ENCODE measurements at regions not wholly inside any gene's neighbourhood (a gene's known extent, or its start where the extent isn't known, plus 50 kb on each side); places are given as distances from the start of the nearest gene placed in this dataset.
"Not testable (repeated sequence)": the region's sequence is repeated elsewhere in the genome, so short reads cannot be mapped to it uniquely, and the experiment has no call there.

DNA sequence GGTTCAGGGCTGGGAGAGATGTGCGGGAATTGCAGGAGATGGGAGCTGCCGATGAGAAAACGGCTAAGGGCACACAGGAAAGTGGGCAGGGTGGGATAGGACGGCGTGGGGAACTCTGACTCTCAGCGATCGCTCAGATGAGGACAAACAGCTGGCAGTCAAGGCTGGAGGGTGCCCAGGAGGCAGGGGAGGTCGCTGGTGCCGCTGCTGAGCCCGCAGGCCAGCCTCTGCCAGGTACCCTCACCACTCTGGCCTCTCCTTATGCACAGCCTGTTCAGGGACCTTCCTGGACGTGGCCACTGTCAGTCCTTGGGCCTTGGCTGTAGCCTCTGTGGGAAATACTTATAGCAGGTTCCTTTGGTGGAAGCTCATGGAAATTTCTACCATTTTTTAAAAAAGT, 308.6 kb downstream of the TEX29 start:
- no peak for DNase-seq

DNA sequence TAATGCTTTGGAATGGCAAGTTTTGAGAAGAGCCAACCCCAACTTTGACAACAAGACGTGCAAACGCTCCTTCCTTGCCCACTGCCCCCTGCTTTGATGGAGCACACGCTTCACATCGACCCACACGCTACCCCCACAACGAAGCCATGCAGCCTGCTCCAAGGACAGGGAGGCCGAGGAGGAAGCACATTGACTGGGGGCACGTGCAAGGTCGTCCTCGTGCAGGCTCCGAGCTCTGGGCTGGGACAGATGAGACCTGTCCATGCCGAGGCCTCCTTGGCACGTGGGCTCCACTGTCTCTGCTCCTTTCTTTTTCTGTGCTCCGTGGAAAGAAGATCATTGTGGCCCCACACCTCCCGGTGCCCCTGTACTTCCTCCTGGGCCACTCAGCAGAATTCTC, 309.0 kb downstream of the TEX29 start:
- DNase-seq = no peak

DNA sequence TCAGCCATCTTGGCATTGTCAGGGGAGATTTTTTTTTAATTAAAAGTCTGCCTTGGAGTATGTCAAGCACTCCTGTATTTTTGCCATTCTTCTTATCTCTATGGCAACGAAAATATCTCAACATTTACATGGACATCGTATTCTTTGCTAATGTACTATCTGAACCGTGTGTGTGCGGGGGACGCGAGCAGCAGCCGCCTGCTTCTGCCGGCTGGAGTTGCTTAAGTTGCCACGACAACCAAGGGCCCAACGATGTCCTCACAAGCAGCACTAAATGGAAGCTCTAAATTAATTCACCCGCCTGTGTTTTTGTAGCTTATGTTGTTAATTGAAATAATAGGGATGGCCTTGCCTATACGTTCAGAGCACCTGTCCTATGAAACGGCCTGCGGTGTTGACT, 309.5 kb downstream of the TEX29 start:
- DNase-seq = no peak

DNA sequence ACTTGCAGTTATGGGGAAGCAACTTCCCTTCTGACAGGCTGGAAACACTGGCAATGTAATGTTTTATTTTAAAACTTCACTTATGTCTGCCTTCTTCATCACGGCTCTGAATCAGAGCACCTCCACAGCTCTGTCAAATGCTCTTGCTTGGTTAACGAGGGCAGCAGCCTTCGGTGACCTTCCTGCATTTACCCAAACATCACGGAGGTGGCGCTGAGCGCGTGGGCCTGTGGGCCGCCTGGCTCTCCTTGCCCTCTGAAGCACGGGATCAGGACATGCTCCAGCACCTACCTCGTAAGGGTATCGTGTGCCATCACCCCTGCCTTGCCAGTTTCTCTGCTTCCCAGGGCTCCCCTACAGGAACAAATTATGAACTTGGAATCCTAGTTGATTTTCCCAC, 310.0 kb downstream of the TEX29 start:
- no peak for DNase-seq

DNA sequence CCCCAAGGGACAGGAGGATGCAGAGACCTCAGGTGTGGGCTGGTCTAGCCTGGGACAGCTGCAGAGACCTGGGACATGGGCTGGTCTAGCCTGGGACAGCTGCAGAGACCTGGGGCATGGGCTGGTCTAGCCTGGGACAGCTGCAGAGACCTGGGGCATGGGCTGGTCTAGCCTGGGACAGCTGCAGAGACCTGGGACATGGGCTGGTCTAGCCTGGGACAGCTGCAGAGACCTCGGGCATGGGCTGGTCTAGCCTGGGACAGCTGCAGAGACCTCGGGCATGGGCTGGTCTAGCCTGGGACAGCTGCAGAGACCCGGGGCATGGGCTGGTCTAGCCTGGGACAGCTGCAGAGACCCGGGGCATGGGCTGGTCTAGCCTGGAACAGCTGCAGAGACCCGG, 310.8 kb downstream of the TEX29 start:
- not testable (repeated sequence) for DNase-seq

DNA sequence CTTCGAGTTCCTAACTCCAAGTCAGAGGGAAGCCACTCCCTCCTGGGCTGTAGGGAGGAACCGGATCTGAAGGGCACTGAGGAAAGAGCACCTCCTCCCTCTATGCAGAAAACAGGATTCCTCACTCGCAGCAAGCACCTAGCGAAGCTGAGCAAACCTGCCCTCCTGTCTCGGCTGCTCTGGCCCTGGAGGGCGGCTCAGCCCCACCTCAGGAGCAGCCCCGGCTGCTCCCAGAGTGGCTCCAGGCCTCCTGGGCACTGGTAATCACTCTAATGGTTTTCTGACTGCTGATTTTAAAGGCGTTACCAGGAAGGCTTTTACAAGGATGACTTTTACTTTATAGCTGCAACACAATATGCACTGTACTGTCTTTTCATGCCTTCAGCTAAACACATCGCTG, 312.5 kb downstream of the TEX29 start:
- no peak for DNase-seq

DNA sequence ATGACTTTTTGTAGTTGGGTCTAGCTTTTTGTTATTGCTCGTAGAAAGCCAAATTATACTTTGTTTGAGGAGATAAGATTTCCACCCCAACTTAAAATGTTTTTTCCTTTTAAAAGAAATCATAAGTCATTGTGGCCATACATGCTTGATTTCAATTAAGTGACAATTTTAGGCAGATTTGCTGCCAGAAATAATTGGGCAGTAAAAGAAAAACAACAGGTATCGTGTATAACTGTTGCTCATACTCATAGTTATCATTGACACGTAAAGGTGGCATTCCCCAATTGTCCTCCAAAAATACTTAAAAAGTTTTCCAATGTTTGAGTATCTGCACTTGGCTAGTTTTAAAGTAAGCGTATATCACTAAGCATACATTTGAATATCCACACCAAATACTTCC, 313.0 kb downstream of the TEX29 start:
- no peak for DNase-seq

DNA sequence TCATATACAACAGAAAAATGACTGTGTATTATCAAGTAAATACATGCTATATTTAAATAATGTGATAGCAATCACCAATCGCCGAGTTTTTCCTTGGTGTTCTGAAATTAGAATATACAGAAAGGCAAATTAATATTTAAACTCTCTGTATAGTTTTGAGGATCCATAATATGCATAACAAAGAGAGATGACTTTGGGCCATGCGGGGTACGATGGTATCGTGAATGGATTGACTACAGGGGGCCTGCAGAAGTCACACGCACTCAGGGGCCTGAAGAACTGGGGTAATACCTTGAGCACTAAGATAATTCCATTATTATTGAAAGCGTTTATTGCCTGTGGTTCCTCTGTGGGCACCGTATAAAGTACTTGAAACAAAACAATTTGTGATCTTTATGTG, 314.0 kb downstream of the TEX29 start:
- no peak for DNase-seq

DNA sequence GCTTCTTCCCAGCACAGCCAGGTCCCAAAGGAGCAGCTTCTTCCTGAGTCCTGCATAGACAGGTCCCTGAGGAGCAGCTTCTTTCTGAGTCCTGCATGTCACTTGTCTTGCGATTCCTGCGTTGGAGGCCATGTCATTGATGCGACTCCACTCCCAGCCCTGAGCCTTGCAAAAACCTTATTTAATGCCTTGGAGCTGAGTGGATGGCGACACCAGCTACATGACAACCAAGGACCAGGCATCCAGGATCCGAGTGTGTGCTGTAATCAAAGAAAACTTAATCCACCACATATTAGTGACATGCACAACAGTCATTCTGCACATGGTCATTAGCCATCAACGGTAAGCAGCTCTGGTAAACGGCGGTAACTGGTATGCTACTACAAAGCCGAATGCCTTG, 315.8 kb downstream of the TEX29 start:
- no peak for DNase-seq

DNA sequence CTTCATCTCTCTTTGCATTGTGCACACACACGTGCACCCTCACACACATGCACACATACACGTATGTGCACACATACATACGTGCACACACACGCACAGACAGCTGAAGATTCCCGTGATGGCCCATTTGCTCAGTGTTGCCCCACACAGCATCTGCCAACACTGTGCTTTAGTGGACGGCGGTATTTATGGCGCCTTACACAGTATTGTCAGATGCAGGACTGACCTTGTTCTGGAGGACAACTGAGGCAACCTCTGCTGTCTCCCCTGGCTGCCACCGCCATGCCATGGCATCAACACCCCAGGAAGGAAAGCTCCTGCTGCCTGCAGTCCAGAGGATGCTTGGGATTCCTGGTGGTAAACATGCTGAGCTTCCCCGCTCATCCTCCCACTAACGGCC, 316.4 kb downstream of the TEX29 start:
- no peak for DNase-seq

DNA sequence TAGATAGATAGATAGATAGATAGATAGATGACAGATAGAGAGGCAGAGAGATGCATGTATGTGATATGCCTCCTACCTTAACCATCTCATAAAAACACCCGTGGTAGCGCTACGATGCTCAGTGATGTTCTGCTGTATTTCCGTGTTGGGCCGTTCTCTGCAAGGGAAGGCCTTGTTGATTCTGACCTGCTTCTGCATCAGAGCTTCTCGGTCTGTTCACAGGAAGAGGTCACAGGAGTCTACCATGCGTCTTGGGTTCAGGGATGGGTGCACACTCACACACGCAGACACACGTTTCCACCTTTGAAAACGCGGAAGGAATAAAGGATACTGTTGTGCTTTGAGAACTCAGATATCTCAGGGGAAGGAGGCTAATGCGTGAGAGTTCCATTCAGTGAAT, 316.9 kb downstream of the TEX29 start:
- DNase-seq = no peak

DNA sequence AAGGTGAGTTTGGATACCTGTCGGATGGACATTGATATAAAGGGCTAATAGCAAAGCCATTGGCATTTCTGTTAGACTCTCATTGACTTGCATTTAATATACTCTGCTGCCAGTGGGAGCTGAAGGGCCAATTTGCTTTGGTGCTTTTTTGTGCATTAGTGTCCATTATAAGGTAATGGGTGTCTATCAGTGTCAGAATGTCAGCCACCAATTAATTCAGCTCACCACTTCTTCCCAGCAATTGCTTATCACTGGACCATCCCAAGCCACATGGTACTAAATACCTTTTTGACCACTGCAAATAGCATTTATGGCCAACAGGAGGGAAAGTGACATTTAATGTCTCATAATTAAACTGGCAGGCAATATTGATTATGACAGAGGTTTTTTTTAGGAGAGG, 317.8 kb downstream of the TEX29 start:
- DNase-seq = no peak

DNA sequence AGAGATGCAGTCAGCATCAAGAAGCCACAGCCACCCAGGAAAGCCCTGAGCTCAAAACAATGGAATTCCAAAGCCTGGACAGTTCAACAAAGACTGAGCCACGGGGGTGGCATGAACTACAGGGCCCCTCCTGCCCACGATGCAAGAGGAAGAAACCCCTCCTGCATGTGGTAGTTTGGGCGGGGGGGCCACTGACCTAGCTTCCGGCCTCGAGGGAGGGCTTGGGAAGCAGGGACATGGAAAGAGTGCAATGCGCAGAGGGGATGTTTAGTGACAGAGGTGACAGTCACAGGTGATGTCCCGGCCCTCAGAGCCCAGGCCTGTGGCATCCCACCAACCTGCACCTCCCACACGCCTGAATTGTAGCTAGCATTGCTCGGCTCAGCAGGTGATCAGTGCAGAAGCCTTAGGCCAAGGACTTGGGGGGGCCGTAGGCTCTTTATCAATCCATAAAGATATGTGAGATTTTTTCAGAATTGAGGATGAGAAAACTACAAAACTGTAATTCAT, 318.8 kb downstream of the TEX29 start:
- no peak for DNase-seq

DNA sequence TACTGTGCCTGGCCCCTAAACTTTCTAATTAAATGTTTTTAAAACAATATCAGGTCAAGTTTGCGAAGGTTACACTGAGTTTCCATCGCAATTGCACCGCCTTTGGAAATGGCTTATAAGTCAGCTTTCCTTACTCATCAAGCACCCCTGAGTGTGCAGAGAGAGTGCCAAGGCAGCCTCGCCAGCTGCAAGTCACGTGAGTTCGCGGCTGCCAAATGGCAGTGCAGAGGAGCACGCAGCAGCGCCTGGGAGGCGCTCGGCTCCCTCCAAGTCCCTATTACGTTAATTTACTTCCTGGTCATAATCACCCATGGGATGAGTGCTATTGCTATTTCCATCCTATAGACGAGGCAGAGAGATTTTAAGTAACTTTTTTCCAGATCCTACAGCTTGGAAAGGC, 319.6 kb downstream of the TEX29 start:
- DNase-seq = no peak

DNA sequence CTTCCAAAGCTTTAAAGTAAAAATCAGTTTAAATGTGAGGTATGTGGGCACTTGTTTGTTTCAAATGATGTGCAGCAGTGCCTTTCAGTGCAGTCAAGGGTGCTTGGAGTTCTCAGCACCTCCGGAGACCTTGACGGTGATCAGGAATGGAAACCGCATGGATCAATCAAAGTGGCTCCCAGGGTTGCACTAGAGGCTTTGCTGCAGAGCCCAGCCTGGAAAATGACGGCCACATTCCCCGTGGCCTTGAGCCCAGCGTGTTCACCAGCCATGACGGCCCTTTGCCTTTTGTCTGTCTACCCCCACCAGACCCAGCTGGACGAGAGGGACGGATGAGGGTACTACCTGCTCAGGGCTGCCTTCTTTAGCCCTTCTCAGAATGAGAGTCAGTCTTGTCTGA, 320.0 kb downstream of the TEX29 start:
- DNase-seq = no peak

DNA sequence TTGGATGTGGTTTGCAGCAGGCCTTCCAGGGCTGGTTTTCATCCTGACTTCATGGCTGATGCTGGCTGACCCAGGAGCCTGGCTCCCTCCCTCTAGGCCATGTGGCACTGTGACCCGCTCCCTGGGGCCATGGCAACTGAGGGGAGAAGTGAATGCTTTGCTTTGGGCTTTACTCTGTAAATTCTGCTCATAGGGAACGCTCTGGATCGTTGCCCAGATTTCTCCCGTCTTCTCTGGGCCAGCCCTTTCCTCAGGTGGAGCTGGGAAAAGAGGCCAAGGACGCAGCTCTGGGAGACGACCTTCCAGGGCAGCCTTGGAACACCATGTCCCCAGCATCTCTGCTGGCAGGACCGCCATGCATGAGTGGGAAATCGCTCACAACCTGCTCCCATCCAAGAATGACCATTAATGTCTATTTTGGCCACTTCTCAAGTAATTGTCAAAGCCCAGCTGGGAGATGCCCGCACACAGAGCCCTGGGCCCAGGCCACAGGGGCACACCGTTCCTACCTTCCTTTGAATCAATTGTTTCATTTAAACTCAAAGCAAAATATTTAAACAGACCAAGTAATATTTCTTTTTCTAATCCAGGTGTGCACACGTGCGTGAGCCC, 321.8 kb downstream of the TEX29 start:
- DNase-seq = no peak

DNA sequence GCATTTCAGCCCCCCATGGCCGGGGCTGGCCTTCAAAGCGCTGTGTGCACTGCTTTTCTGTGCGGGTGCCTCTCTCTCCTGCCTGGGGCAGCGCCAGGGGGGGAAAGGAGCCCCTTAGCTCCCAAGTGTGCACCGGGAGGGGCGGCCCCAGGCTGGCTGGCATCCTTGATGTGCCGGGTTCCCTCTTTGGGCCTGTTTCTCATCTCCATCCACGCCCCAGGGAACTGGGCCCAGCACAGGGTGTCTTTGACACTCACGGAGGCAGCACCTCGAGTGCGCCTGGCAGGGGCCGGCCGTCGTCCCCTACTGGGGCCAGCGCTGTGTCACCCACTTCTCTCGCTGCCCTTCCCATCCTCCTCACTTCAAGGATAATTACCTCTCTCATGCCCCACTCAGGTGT, 324.3 kb downstream of the TEX29 start:
- no peak for DNase-seq

DNA sequence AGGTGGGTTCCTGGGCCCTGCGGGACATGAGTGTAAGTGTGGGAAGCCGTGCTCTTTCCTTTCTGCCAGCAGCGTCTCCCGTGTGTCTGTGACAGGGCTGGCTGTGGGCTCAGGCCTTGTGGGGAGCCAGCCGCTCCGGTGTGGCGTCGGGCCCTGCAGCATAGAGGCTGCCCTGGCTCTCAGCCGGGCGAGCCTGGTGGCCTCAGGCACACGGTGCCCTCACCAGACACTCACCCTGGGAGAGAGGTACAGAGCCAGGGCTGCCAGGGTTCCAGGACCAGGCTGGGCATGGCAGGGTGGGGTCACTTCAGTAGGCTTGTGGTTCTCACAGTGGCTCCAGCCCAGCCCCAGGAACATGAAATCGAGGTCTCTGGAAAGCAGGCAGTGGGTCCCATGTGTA, 324.8 kb downstream of the TEX29 start:
- DNase-seq = no peak

DNA sequence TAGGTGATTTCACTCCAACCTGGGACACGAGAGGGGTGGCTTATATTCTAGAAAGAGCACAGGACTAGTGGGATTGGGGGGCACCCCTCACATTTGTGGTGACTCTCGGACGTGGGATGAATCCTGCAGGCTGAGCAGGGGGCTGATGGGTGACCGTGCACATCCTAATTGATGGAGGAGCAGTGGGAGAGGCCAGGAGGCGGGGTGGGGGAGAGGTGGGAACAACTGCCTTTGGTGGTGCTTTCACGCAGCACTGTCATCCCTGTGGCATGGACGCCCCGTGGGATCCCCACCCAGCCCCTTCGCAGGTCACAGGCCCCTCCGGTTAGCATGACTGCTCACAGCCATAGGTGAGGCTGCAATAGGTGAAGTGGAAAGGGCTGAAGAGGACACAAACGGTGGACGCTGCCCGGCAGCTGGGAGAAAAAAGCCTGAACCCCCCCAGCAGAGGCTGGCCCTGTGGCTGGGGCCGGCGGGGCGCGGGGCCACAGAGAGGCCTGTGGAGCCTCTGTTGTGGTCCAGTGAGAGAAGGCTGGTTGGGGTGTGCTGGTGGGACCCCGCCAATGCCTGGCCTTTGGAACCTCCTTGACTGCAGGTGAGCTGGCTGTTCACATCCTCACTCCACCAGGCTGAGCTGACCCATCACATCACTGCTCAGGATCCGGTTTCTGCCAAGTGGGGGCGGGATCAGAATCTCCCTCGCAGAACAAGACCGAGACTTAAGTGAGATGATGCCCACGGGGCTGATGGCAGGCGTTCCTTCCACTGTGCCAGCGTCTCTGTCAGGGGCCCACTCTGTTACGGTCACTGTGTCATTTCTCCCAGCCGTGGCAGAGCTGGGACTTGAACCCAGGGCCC, 325.4 kb downstream of the TEX29 start:
- DNase-seq = no peak

DNA sequence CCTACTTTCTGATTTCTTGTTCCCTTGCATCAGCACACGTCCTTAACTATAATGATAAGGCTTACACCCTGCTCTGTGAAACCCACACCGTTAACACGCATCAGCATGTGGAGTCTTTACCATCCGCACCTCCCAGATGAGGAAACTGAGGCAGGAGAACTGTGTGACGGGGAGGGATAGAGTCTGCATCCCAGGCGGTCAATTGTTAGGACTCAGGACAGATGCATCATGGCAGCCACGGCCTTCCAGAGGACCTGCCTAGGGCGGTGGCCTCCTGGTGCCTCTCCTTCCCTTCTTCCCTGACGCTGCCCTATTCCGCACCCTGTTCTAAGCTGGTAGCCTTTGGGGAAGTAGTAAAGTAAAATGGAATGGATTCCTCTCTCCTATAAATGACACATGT, 326.0 kb downstream of the TEX29 start:
- no peak for DNase-seq

DNA sequence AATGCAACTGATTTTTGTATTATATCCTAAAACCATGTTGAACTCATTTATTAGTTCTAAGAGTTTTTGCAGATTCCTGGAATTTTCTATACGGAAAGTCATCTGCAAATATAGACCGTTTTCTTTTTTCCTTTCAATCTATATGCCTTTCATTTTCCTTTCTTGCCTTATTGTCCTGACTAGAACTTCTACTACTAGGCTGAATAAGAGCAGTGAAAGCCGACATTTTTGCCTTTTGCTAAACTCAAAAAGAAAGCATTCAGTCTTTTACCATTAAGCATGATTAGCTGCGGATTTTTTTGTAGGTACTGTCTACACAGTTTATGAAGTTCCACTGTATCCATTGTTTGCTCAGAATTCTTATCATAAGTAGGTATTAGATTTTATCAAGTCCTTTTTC, 328.4 kb downstream of the TEX29 start:
- DNase-seq = no peak

DNA sequence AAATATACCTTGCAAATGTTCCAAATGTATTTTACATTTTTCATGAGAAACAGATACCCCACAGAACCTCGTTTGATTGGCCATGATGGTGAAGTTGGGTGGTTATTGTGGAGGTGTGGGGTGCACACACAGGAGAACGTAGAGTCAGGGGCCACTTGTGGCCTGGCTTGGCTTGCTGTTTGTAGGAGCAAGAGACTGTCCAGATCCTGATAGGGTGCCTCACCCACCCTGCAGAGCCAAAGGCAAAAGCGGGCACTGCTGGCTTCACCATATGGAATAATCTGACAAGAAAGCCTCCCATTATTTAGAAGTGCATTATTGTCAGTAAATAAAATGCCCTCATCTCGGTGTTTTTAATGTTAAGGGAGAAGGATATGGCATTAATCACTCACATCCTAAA, 330.2 kb downstream of the TEX29 start:
- no peak for DNase-seq

DNA sequence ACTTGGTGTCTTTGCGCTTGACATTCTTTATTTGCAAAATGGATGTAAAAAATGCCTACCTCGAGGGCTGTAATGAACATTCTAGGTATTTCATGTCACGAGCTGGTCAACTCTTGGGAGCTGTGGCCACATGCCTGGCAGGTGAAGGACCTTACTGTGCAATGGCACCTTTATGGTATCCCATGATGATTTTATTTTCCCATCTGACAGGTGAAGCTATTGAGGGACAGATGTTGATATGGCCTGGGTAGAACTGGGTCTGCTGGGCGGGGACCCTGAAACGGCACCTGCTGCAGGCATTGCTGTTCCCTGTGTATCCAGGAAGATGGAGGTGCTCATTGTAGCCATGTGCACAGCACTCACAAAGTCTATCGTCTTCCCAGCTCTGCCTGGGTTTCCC, 332.2 kb downstream of the TEX29 start:
- DNase-seq = no peak

DNA sequence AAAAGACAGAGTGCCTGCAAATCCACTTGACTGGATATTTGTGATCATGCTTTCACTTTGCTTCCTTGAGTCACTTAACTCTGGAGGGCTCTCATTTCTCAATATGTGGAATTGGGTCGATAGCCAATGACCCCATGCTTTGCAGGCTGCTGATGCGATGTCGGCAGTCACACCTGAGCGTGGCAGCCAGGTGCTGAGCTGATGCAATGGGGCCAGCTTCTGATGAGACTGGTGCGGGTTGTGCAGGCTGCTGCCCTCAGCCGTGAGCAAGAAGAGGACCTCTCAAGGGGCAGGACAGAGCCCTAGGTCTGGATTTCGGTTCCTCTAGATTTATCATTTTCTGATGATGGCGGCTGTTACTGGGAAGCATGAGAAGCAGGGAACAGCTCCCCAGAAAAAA, 334.1 kb downstream of the TEX29 start:
- no peak for DNase-seq

DNA sequence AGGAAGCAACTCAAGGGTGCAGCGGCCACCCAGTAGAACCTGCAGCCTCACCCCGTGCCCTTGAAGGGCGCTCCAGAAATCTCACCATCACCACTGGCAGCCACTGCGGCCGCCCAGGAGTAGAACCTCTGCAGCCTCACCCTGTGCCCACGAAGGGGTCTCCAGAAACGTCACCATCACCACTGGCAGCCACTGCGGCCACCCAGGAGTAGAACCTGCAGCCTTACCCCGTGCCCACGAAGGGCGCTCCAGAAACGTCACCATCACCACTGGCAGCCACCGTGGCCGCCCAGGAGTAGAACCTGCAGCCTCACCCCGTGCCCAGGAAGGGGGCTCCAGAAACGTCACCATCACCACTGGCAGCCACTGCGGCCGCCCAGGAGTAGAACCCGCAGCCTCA, 336.0 kb downstream of the TEX29 start:
- DNase-seq = no peak
